Pancreas (tissue), 10 donors: ENCODE measurements at regions not wholly inside any gene's neighbourhood (a gene's known extent, or its start where the extent isn't known, plus 50 kb on each side); places are given as distances from the start of the nearest gene placed in this dataset.

ENCODE experiments used
- ATAC-seq, 4 donors: fragments of 200-7000 bp; cut with Tn5 transposase; one replicate each; pipeline versions ENCODE4 v1.8.0 to v1.9.1; 2020; ENCODE audit warnings: mild to moderate bottlenecking in 4 of 4, moderate library complexity in 4 of 4
- DNase-seq, 6 donors: peaks; one replicate each; pipeline ENCODE4 v3.0.0-alpha.2; 2020
- FAIRE-seq: peaks from 2 replicates; lab custom pipeline; 2012; peaks lifted over from hg19 to GRCh38; lab: Jason Lieb, UNC
- H3K27ac ChIP-seq, 4 donors: fragments of 200-600 bp; sonication (generic); 1 replicate in 3 of 4; 2 replicates in 1 of 4; pipeline versions ENCODE4 v1.5.0 to v1.8.0; 2020
- H3K27me3 ChIP-seq, 4 donors: fragments of 200-600 bp; one replicate each; pipeline ENCODE4 v1.8.0; 2021
- H3K36me3 ChIP-seq, 3 donors: fragments of 200-600 bp; sonication (generic) in 1 of 3; one replicate each; pipeline versions ENCODE4 v1.5.0 to v1.8.0; 2020 to 2021
- H3K4me1 ChIP-seq, 3 donors: fragments of 200-600 bp; one replicate each; pipeline ENCODE4 v1.8.0; 2021
- H3K4me3 ChIP-seq, 4 donors: fragments of 200-600 bp; sonication (generic) in 2 of 4; one replicate each; pipeline versions ENCODE4 v1.5.0 to v1.8.0; 2020 to 2021
- H3K9me3 ChIP-seq, 4 donors: fragments of 200-600 bp; one replicate each; pipeline ENCODE4 v1.8.0; 2021
- CTCF ChIP-seq, 4 donors: fragments of 200-600 bp; sonication (generic) in 3 of 4; IDR thresholded peaks; one replicate each; pipeline versions ENCODE4 v1.5.0 to v1.8.0; 2021; ENCODE audit warnings: antibody characterized with exemption in 4 of 4
- WGBS, 2 donors: extraction: QIAGEN DNeasy Blood & Tissue Kit; methylation state at CpG; one replicate each; pipeline ENCODE4 v1.1.7; 2013; 5-methylcytosine and 5-hydroxymethylcytosine counted together
- intact Hi-C, 3 donors: fragments of 100-400 bp; cut with DNase I; formaldehyde crosslinking; loops; one replicate each; pipeline versions ENCODE4 v1.11.1 to v1.14.2; 2022
- donor health status: healthy with polysubstance abuse.
- donor health status: DM: no; HTN: no; CAD: no; lungs with moderate emphysema.
- donor health status: DM: no; HTN: no; CAD: no.
- donor health status: control.
- donor health status: control.
- donor health status: Bipolar disorder and iron deficiency.
- donor health status: DM: yes; HTN: yes; CAD: no.
- donor health status: DM: no; HTN: no; CAD: no.
- donor health status: DM: no; HTN: no; CAD: no.
- donor health status: DM: yes; HTN: yes; CAD: no.

GRCh38 chr11:97110376-97110775 is 720.6 kb downstream of the JRKL start:
- Histone ChIP-seq H3K27ac (no peak overlapping the region), H3K4me1 (no peaks in the 10 kb centered on the region), H3K9me3 (no peaks in the 10 kb centered on the region), H3K4me3 (no peak overlapping the region), H3K27me3 (no peaks in the 10 kb centered on the region), H3K36me3 (no peaks in the 10 kb centered on the region)
- intact Hi-C loops: no loop called here
- no peak for TF ChIP-seq CTCF (IDR thresholded peaks at IDR 0.05)
- no peak for FAIRE-seq
- WGBS, 2 donors: 60 to 69% methylated on average over 4 of the region's 4 CpGs
- DNase-seq: no peak
- no peak for ATAC-seq

- no peak for TF ChIP-seq CTCF (IDR thresholded peaks at IDR 0.05)
- H3K4me1 ChIP-seq: no peaks in the 10 kb centered on the region
- DNase-seq (no peak), FAIRE-seq (no peak), ATAC-seq (no peak)
- 75 to 86% methylated on average over 11 of the region's 11 CpGs for WGBS, 2 donors
- H3K27me3 ChIP-seq: no peaks in the 10 kb centered on the region
- no peaks in the 10 kb centered on the region for H3K9me3 ChIP-seq
- no peak overlapping the region for H3K27ac ChIP-seq
- no peaks in the 10 kb centered on the region for H3K36me3 ChIP-seq
- no peak overlapping the region for H3K4me3 ChIP-seq
- intact Hi-C loops: no loop called here
Measured at GRCh38 chr11:97111559-97111958, 721.7 kb downstream of the JRKL start.

GRCh38 chr11:97118614-97119200 is 728.9 kb downstream of the JRKL start:
- WGBS, 2 donors: 5 to 14% methylated on average over 2 of the region's 2 CpGs
- Histone ChIP-seq H3K4me3 (no peak overlapping the region), H3K4me1 (no peaks in the 10 kb centered on the region), H3K27me3 (no peaks in the 10 kb centered on the region), H3K27ac (no peak overlapping the region), H3K36me3 (no peaks in the 10 kb centered on the region), H3K9me3 (no peaks in the 10 kb centered on the region)
- ATAC-seq: no peak
- FAIRE-seq: no peak
- intact Hi-C loops: no loop called here
- DNase-seq: no peak
- TF ChIP-seq CTCF (IDR thresholded peaks at IDR 0.05): no peak

- no peak for DNase-seq
- no peak overlapping the region for H3K4me3 ChIP-seq
- H3K4me1 ChIP-seq: no peaks in the 10 kb centered on the region
- no peak for TF ChIP-seq CTCF (IDR thresholded peaks at IDR 0.05)
- H3K36me3 ChIP-seq: no peaks in the 10 kb centered on the region
- no peak for ATAC-seq
- no peak for FAIRE-seq
- H3K9me3 ChIP-seq: no peaks in the 10 kb centered on the region
- no peaks in the 10 kb centered on the region for H3K27me3 ChIP-seq
- intact Hi-C loops: no loop called here
- WGBS, 2 donors: 15 to 19% methylated on average over 2 of the region's 2 CpGs
- no peak overlapping the region for H3K27ac ChIP-seq
Measured at GRCh38 chr11:97123237-97123636, 733.4 kb downstream of the JRKL start.

- no peak for FAIRE-seq
- no peak for TF ChIP-seq CTCF (IDR thresholded peaks at IDR 0.05)
- no peaks in the 10 kb centered on the region for H3K9me3 ChIP-seq
- DNase-seq: no peak
- no peak overlapping the region for H3K4me3 ChIP-seq
- no peaks in the 10 kb centered on the region for H3K27me3 ChIP-seq
- H3K4me1 ChIP-seq: no peaks in the 10 kb centered on the region
- no peak for ATAC-seq
- intact Hi-C loops: no loop called here
- H3K27ac ChIP-seq: no peak overlapping the region
- WGBS, 2 donors: 57 to 70% methylated on average over 1 of the region's 1 CpG
- no peaks in the 10 kb centered on the region for H3K36me3 ChIP-seq
Measured at GRCh38 chr11:97136067-97136466, 746.3 kb downstream of the JRKL start.
